Astrocyte of the cerebellum (primary cell): ENCODE measurements at regions not wholly inside any gene's neighbourhood (a gene's known extent, or its start where the extent isn't known, plus 50 kb on each side); places are given as distances from the start of the nearest gene placed in this dataset.

ENCODE experiments used
- DNase-seq: peaks from one replicate; pipeline ENCODE4 v3.0.0-alpha.2; 2011; ENCODE audit warnings: low read depth
- H3K4me3 ChIP-seq: 2 replicates; pipeline ENCODE4 v1.5.1; 2011; ENCODE audit warnings: mild to moderate bottlenecking, low read depth, low read length, moderate library complexity
- CTCF ChIP-seq: IDR thresholded peaks from 2 replicates; pipeline ENCODE4 v1.5.1; 2012; ENCODE audit warnings: low read length, low read depth, moderate library complexity, mild to moderate bottlenecking; ENCODE audit errors: missing control alignments
- in situ Hi-C: cut with HindIII; loops from 2 replicates; pipeline ENCODE4 v1.10.0; 2017; ENCODE audit warnings: low sequenced_read_pairs

GRCh38 chr20:25750765-25751696, 54.4 kb upstream of the ZNF337 start:
- no peak for DNase-seq
- no peak for TF ChIP-seq CTCF
- in situ Hi-C loops = no loop called here
- peak overlapping the region; percentile 31 for H3K4me3 ChIP-seq

GRCh38 chr20:25750220-25750764, 53.6 kb upstream of the ZNF337 start:
- DNase-seq = no peak
- no peak overlapping the region for H3K4me3 ChIP-seq
- TF ChIP-seq CTCF = no peak
- in situ Hi-C loops = no loop called here

GRCh38 chr20:25749649-25750048, 53.0 kb upstream of the ZNF337 start:
- TF ChIP-seq CTCF = no peak
- no peak for DNase-seq
- H3K4me3 ChIP-seq = no peak overlapping the region
- in situ Hi-C loops = no loop called here
